GM23338 (cell line): ENCODE measurements at regions not wholly inside any gene's neighbourhood (a gene's known extent, or its start where the extent isn't known, plus 50 kb on each side); places are given as distances from the start of the nearest gene placed in this dataset.

Source experiments
- ATAC-seq: fragments of 200-7000 bp; cut with Tn5 transposase; 3 replicates; pipeline ENCODE4 v1.9.1; 2020
- DNase-seq: peaks from one replicate; pipeline ENCODE4 v3.0.0-alpha.2; 2015; ENCODE audit warnings: low spot score
- H2AFZ ChIP-seq: fragments of 200-600 bp; sonication (generic); 2 replicates; pipeline ENCODE4 v1.8.0; 2016; ENCODE audit warnings: antibody characterized with exemption, mild to moderate bottlenecking, moderate library complexity
- H3F3A ChIP-seq: fragments of 200-600 bp; sonication (generic); replicated peaks from 2 replicates; pipeline ENCODE4 v1.8.0; 2017; ENCODE audit warnings: antibody characterized with exemption, mixed run types, low read depth
- H3K27ac ChIP-seq: fragments of 200-600 bp; sonication (generic); 2 replicates; pipeline ENCODE4 v1.6.1; 2016; ENCODE audit warnings: low read depth
- H3K27me3 ChIP-seq: fragments of 200-600 bp; sonication (generic); 2 replicates; pipeline ENCODE4 v1.8.0; 2016; ENCODE audit warnings: mild to moderate bottlenecking, mixed run types, moderate library complexity; ENCODE audit not compliant: insufficient read depth
- H3K36me3 ChIP-seq: fragments of 200-600 bp; sonication (generic); 2 replicates; pipeline ENCODE4 v1.8.0; 2016; ENCODE audit warnings: mild to moderate bottlenecking; ENCODE audit not compliant: insufficient read depth
- H3K4me1 ChIP-seq: fragments of 200-600 bp; sonication (generic); 2 replicates; pipeline ENCODE4 v1.8.0; 2016; ENCODE audit warnings: mild to moderate bottlenecking, moderate library complexity; ENCODE audit not compliant: insufficient read depth
- H3K4me2 ChIP-seq: fragments of 200-600 bp; sonication (generic); 2 replicates; pipeline ENCODE4 v1.7.1; 2017; ENCODE audit warnings: mixed run types
- H3K4me3 ChIP-seq: fragments of 200-600 bp; sonication (generic); 2 replicates; pipeline ENCODE4 v1.6.1; 2016; ENCODE audit warnings: mixed run types
- H3K79me2 ChIP-seq: fragments of 200-600 bp; sonication (generic); replicated peaks from 2 replicates; pipeline ENCODE4 v1.8.0; 2017; ENCODE audit warnings: mild to moderate bottlenecking; ENCODE audit not compliant: insufficient read depth
- H3K9me2 ChIP-seq: fragments of 200-600 bp; sonication (generic); 2 replicates; pipeline ENCODE4 v1.8.0; 2017; ENCODE audit not compliant: insufficient read depth
- H4K20me1 ChIP-seq: fragments of 200-600 bp; sonication (generic); replicated peaks from 2 replicates; pipeline ENCODE4 v1.8.0; 2017; ENCODE audit warnings: mild to moderate bottlenecking; ENCODE audit not compliant: insufficient read depth
- H3K27ac Mint-ChIP-seq: 2 replicates; pipeline ENCODE4 v1.8.0; 2020; ENCODE audit warnings: inconsistent platforms, mild to moderate bottlenecking, moderate library complexity, mixed read lengths
- H3K27me3 Mint-ChIP-seq: 3 replicates; pipeline ENCODE4 v1.8.0; 2022; ENCODE audit warnings: low read depth, mild to moderate bottlenecking, moderate library complexity, mixed read lengths, inconsistent platforms; ENCODE audit not compliant: insufficient read depth, poor library complexity
- H3K36me3 Mint-ChIP-seq: 3 replicates; pipeline ENCODE4 v1.8.0; 2021; ENCODE audit warnings: low read depth, mild to moderate bottlenecking, inconsistent platforms, moderate library complexity, mixed read lengths
- H3K4me1 Mint-ChIP-seq: 3 replicates; pipeline ENCODE4 v1.8.0; 2020; ENCODE audit warnings: mild to moderate bottlenecking, inconsistent platforms, mixed read lengths
- H3K4me3 Mint-ChIP-seq: 3 replicates; pipeline ENCODE4 v1.8.0; 2021; ENCODE audit warnings: moderate library complexity, mild to moderate bottlenecking, inconsistent platforms, mixed read lengths
- H3K9me3 Mint-ChIP-seq: 3 replicates; pipeline ENCODE4 v1.8.0; 2020; ENCODE audit warnings: moderate library complexity, mild to moderate bottlenecking, inconsistent platforms, mixed read lengths
- CREB1 ChIP-seq: fragments of 250-450 bp; sonication (Bioruptor Pico); IDR thresholded peaks from 2 replicates; pipeline ENCODE4 v1.5.0; 2020; ENCODE audit warnings: low read depth, mild to moderate bottlenecking, moderate library complexity
- CTCF ChIP-seq, 2 experiments: fragments of 200-600 bp in 1 of 2; sonication (generic) in 1 of 2; conservative IDR thresholded peaks; 2 replicates each; pipeline versions ENCODE4 v1.5.1 to v1.6.1; 2016 to 2017; ENCODE audit warnings: antibody characterized with exemption in 2 of 2, low read depth in 2 of 2, mild to moderate bottlenecking in 2 of 2, moderate library complexity in 1 of 2
- EZH2 ChIP-seq: fragments of 200-600 bp; sonication (generic); IDR thresholded peaks from one replicate; pipeline ENCODE4 v1.8.0; 2017; ENCODE audit warnings: antibody characterized with exemption, mild to moderate bottlenecking, low read depth; ENCODE audit not compliant: unreplicated experiment
- EZH2phosphoT487 ChIP-seq: fragments of 200-600 bp; sonication (generic); IDR thresholded peaks from one replicate; pipeline ENCODE4 v1.8.1; 2018; ENCODE audit warnings: antibody characterized with exemption; ENCODE audit not compliant: unreplicated experiment
- JUNB ChIP-seq: IDR thresholded peaks from one replicate; pipeline ENCODE4 v1.6.1; 2016; ENCODE audit warnings: antibody characterized with exemption; ENCODE audit not compliant: unreplicated experiment
- NANOG ChIP-seq: IDR thresholded peaks from 2 replicates; pipeline ENCODE4 v1.6.1; 2016; ENCODE audit warnings: antibody characterized with exemption, borderline replicate concordance
- POLR2AphosphoS5 ChIP-seq: IDR thresholded peaks from 2 replicates; pipeline ENCODE4 v1.6.1; 2016; ENCODE audit warnings: antibody characterized with exemption, low read depth
- STAT1 ChIP-seq: IDR thresholded peaks from one replicate; pipeline ENCODE4 v1.6.1; 2016; ENCODE audit warnings: antibody characterized with exemption; ENCODE audit not compliant: unreplicated experiment
- ZNF114 ChIP-seq: fragments of 250-450 bp; sonication (Bioruptor Pico); IDR thresholded peaks from 2 replicates; pipeline ENCODE4 v1.5.0; 2020; ENCODE audit warnings: mild to moderate bottlenecking, moderate library complexity
- ZNF331 ChIP-seq: fragments of 250-450 bp; sonication (Bioruptor Pico); IDR thresholded peaks from 2 replicates; pipeline ENCODE4 v1.5.0; 2020; ENCODE audit warnings: low read depth, mild to moderate bottlenecking, moderate library complexity
- ZNF462 ChIP-seq: fragments of 250-450 bp; sonication (Bioruptor Pico); IDR thresholded peaks from 2 replicates; pipeline ENCODE4 v1.5.0; 2020; ENCODE audit warnings: mild to moderate bottlenecking, moderate library complexity
- TF ChIP-seq, protein P1 (sequence below): IDR thresholded peaks from one replicate; pipeline ENCODE4 v1.6.1; 2018; ENCODE audit warnings: antibody characterized with exemption; ENCODE audit not compliant: unreplicated experiment
- TF ChIP-seq, protein P2 (sequence below): IDR thresholded peaks from 2 replicates; pipeline ENCODE4 v1.6.1; 2016; ENCODE audit warnings: antibody characterized with exemption

- Mint-ChIP-seq H3K27ac (no peak overlapping the region), H3K4me3 (no peak overlapping the region), H3K4me1 (peaks cover 8% of the 10 kb centered on the region; the same call in 2 of the 3 replicates), H3K9me3 (no peaks in the 10 kb centered on the region), H3K36me3 (no peaks in the 10 kb centered on the region), H3K27me3 (peaks cover 4% of the 10 kb centered on the region)
- ATAC-seq (peak; percentile 92), DNase-seq (peak; percentile 72)
- H3K4me3 ChIP-seq = no peak overlapping the region
- peak overlapping the region; percentile 82 for H2AFZ ChIP-seq
- H3K36me3 ChIP-seq = no peaks in the 10 kb centered on the region
- H3K27me3 ChIP-seq = no peaks in the 10 kb centered on the region
- H4K20me1 ChIP-seq = no peaks in the 10 kb centered on the region
- TF ChIP-seq STAT1 = no peak
- TF ChIP-seq EZH2 = no peak
- TF ChIP-seq, protein P1, sequence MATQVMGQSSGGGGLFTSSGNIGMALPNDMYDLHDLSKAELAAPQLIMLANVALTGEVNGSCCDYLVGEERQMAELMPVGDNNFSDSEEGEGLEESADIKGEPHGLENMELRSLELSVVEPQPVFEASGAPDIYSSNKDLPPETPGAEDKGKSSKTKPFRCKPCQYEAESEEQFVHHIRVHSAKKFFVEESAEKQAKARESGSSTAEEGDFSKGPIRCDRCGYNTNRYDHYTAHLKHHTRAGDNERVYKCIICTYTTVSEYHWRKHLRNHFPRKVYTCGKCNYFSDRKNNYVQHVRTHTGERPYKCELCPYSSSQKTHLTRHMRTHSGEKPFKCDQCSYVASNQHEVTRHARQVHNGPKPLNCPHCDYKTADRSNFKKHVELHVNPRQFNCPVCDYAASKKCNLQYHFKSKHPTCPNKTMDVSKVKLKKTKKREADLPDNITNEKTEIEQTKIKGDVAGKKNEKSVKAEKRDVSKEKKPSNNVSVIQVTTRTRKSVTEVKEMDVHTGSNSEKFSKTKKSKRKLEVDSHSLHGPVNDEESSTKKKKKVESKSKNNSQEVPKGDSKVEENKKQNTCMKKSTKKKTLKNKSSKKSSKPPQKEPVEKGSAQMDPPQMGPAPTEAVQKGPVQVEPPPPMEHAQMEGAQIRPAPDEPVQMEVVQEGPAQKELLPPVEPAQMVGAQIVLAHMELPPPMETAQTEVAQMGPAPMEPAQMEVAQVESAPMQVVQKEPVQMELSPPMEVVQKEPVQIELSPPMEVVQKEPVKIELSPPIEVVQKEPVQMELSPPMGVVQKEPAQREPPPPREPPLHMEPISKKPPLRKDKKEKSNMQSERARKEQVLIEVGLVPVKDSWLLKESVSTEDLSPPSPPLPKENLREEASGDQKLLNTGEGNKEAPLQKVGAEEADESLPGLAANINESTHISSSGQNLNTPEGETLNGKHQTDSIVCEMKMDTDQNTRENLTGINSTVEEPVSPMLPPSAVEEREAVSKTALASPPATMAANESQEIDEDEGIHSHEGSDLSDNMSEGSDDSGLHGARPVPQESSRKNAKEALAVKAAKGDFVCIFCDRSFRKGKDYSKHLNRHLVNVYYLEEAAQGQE = no peak
- TF ChIP-seq NANOG = no peak
- no peak for TF ChIP-seq POLR2AphosphoS5
- TF ChIP-seq EZH2phosphoT487 = no peak
- TF ChIP-seq JUNB = no peak
- no peak for TF ChIP-seq CTCF (conservative IDR thresholded peaks at IDR 0.05; ENCODE audit: low read depth in 2 of 2)
- no peak for TF ChIP-seq ZNF462 (CRISPR knock-in tag)
- TF ChIP-seq CREB1 = no peak
- TF ChIP-seq, protein P2, sequence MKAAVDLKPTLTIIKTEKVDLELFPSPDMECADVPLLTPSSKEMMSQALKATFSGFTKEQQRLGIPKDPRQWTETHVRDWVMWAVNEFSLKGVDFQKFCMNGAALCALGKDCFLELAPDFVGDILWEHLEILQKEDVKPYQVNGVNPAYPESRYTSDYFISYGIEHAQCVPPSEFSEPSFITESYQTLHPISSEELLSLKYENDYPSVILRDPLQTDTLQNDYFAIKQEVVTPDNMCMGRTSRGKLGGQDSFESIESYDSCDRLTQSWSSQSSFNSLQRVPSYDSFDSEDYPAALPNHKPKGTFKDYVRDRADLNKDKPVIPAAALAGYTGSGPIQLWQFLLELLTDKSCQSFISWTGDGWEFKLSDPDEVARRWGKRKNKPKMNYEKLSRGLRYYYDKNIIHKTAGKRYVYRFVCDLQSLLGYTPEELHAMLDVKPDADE = no peak
- TF ChIP-seq ZNF331 (CRISPR knock-in tag) = no peak
- TF ChIP-seq ZNF114 (CRISPR knock-in tag) = no peak
- no peak overlapping the region for H3K27ac ChIP-seq
- H3K79me2 ChIP-seq = no peaks in the 10 kb centered on the region
- no peaks in the 10 kb centered on the region for H3K4me1 ChIP-seq
- H3F3A ChIP-seq = no peaks in the 10 kb centered on the region
- H3K9me2 ChIP-seq = no peaks in the 10 kb centered on the region
- 0 out of 2 replicates have a peak overlapping the region, but pooled peaks have one; percentile 28 for H3K4me2 ChIP-seq
These were observed 195.7 kb downstream of the ADAMTS15 start for GRCh38 chr11:130644187-130644586.
